Esophagus squamous epithelium (tissue), 4 donors: ENCODE measurements at regions not wholly inside any gene's neighbourhood (a gene's known extent, or its start where the extent isn't known, plus 50 kb on each side); places are given as distances from the start of the nearest gene placed in this dataset.

Experiments
- POLR2A ChIP-seq, 4 donors: fragments of 450-650 bp; IDR thresholded peaks; one replicate each; pipeline ENCODE4 v1.6.1; 2017; ENCODE audit warnings: antibody characterized with exemption in 4 of 4, mild to moderate bottlenecking in 4 of 4, moderate library complexity in 3 of 4
- TF ChIP-seq, protein P1 (sequence below), 6 experiments: fragments of 450-650 bp in 4 of 6; fragments of 200-600 bp in 2 of 6; sonication (generic) in 2 of 6; IDR thresholded peaks; one replicate each; pipeline ENCODE4 v1.5.1; 2016 to 2019; ENCODE audit warnings: antibody characterized with exemption in 6 of 6, mild to moderate bottlenecking in 4 of 6, moderate library complexity in 4 of 6

DNA sequence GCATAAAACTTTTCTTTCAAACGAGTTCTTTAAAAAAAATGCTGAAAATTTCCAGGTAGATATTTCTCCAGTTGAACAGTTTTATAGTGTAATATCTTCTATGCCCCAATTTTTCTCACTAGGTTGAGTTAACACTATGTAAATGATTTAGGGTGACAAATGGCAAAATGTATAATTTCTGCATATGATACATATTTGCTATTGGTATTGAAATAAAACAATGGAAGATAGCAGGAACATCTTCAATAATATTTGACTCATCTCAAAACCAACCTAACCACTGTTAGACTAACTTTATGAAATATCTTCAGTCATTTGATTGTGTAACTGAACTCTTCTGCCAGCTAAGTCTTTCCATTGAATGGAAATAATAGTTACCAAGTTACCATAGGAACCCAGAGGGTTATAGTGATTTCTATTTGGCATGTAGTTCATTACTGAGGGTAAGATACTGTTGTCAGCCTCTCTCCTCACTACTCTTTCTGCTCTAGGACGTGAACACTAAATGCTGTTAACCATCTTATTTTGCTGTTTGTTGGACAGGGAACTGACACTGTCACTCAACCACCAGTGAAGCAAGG, 824.7 kb upstream of the NECTIN3 start:
- TF ChIP-seq, protein P1, sequence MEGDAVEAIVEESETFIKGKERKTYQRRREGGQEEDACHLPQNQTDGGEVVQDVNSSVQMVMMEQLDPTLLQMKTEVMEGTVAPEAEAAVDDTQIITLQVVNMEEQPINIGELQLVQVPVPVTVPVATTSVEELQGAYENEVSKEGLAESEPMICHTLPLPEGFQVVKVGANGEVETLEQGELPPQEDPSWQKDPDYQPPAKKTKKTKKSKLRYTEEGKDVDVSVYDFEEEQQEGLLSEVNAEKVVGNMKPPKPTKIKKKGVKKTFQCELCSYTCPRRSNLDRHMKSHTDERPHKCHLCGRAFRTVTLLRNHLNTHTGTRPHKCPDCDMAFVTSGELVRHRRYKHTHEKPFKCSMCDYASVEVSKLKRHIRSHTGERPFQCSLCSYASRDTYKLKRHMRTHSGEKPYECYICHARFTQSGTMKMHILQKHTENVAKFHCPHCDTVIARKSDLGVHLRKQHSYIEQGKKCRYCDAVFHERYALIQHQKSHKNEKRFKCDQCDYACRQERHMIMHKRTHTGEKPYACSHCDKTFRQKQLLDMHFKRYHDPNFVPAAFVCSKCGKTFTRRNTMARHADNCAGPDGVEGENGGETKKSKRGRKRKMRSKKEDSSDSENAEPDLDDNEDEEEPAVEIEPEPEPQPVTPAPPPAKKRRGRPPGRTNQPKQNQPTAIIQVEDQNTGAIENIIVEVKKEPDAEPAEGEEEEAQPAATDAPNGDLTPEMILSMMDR (IDR thresholded peaks at IDR 0.05), result no peak
- no peak for TF ChIP-seq POLR2A (IDR thresholded peaks at IDR 0.05)
